Duodenal mucosa (tissue), 2 donors: ENCODE measurements at regions not wholly inside any gene's neighbourhood (a gene's known extent, or its start where the extent isn't known, plus 50 kb on each side); places are given as distances from the start of the nearest gene placed in this dataset.

Experiments used
- H3K27ac ChIP-seq: one replicate; pipeline ENCODE4 v1.7.0; 2013; ENCODE audit warnings: low read depth, low read length
- H3K27me3 ChIP-seq, 2 donors: one replicate each; pipeline ENCODE4 v1.7.0; 2013; ENCODE audit warnings: low read length in 2 of 2, control low read depth in 1 of 2; ENCODE audit not compliant: insufficient read depth in 2 of 2, control insufficient read depth in 1 of 2
- H3K36me3 ChIP-seq, 2 donors: one replicate each; pipeline ENCODE4 v1.7.0; 2013; ENCODE audit warnings: low read length in 2 of 2, control low read depth in 1 of 2; ENCODE audit not compliant: insufficient read depth in 2 of 2, control insufficient read depth in 1 of 2
- H3K4me1 ChIP-seq, 2 donors: one replicate each; pipeline ENCODE4 v1.7.0; 2013; ENCODE audit warnings: low read length in 2 of 2, control low read depth in 1 of 2; ENCODE audit not compliant: insufficient read depth in 2 of 2, control insufficient read depth in 1 of 2
- H3K4me3 ChIP-seq, 2 donors: one replicate each; pipeline ENCODE4 v1.7.0; 2013; ENCODE audit warnings: low read length in 2 of 2, low read depth in 1 of 2
- H3K9ac ChIP-seq, 2 donors: one replicate each; pipeline ENCODE4 v1.7.0; 2013; ENCODE audit warnings: low read length in 2 of 2, low read depth in 1 of 2
- H3K9me3 ChIP-seq, 2 donors: one replicate each; pipeline ENCODE4 v1.7.0; 2013; ENCODE audit warnings: low read length in 2 of 2, control low read depth in 1 of 2; ENCODE audit not compliant: control insufficient read depth in 1 of 2

GRCh38 chr16:51658531-51658930 lies 507.5 kb upstream of the SALL1 start:
- Histone ChIP-seq H3K27ac (no peak overlapping the region), H3K4me1 (no peaks in the 10 kb centered on the region), H3K4me3 (no peak overlapping the region), H3K9me3 (no peaks in the 10 kb centered on the region), H3K27me3 (no peaks in the 10 kb centered on the region), H3K9ac (no peak overlapping the region), H3K36me3 (no peaks in the 10 kb centered on the region)

- no peaks in the 10 kb centered on the region for H3K9me3 ChIP-seq
- no peaks in the 10 kb centered on the region for H3K27me3 ChIP-seq
- no peaks in the 10 kb centered on the region for H3K4me1 ChIP-seq
- H3K36me3 ChIP-seq, result no peaks in the 10 kb centered on the region
- no peak overlapping the region for H3K4me3 ChIP-seq
- H3K27ac ChIP-seq, result no peak overlapping the region
- no peak overlapping the region for H3K9ac ChIP-seq
Measured at GRCh38 chr16:51657848-51658247, 506.8 kb upstream of the SALL1 start.

- H3K4me3 ChIP-seq, result no peak overlapping the region
- H3K4me1 ChIP-seq, result no peaks in the 10 kb centered on the region
- no peak overlapping the region for H3K27ac ChIP-seq
- H3K9me3 ChIP-seq, result no peaks in the 10 kb centered on the region
- no peak overlapping the region for H3K9ac ChIP-seq
- no peaks in the 10 kb centered on the region for H3K36me3 ChIP-seq
- no peaks in the 10 kb centered on the region for H3K27me3 ChIP-seq
Measured at GRCh38 chr16:51655249-51655648, 504.2 kb upstream of the SALL1 start.

- no peaks in the 10 kb centered on the region for H3K27me3 ChIP-seq
- no peak overlapping the region for H3K4me3 ChIP-seq
- H3K27ac ChIP-seq, result no peak overlapping the region
- no peaks in the 10 kb centered on the region for H3K4me1 ChIP-seq
- peaks cover 0 to 2% of the 10 kb centered on the region in 2 donors for H3K9me3 ChIP-seq
- no peak overlapping the region for H3K9ac ChIP-seq
- no peaks in the 10 kb centered on the region for H3K36me3 ChIP-seq
Measured at GRCh38 chr16:51651061-51651466, 500.0 kb upstream of the SALL1 start.

- Histone ChIP-seq H3K9ac (no peak overlapping the region), H3K4me3 (no peak overlapping the region), H3K4me1 (no peaks in the 10 kb centered on the region), H3K36me3 (no peaks in the 10 kb centered on the region), H3K27me3 (no peaks in the 10 kb centered on the region), H3K9me3 (peaks cover 0 to 2% of the 10 kb centered on the region in 2 donors), H3K27ac (no peak overlapping the region)
Measured at GRCh38 chr16:51649631-51650030, 498.6 kb upstream of the SALL1 start.

- Histone ChIP-seq H3K4me1 (no peaks in the 10 kb centered on the region), H3K27ac (no peak overlapping the region), H3K27me3 (no peaks in the 10 kb centered on the region), H3K4me3 (no peak overlapping the region), H3K9ac (no peak overlapping the region), H3K9me3 (peaks cover 0 to 2% of the 10 kb centered on the region in 2 donors), H3K36me3 (no peaks in the 10 kb centered on the region)
Measured at GRCh38 chr16:51648526-51648925, 497.5 kb upstream of the SALL1 start.

GRCh38 chr16:51641191-51641765 lies 490.2 kb upstream of the SALL1 start:
- Histone ChIP-seq H3K9ac (no peak overlapping the region), H3K36me3 (no peaks in the 10 kb centered on the region), H3K4me1 (no peaks in the 10 kb centered on the region), H3K9me3 (no peaks in the 10 kb centered on the region), H3K27ac (no peak overlapping the region), H3K4me3 (no peak overlapping the region), H3K27me3 (no peaks in the 10 kb centered on the region)

GRCh38 chr16:51640196-51640595 lies 489.1 kb upstream of the SALL1 start:
- Histone ChIP-seq H3K27me3 (no peaks in the 10 kb centered on the region), H3K9ac (no peak overlapping the region), H3K4me1 (no peaks in the 10 kb centered on the region), H3K36me3 (no peaks in the 10 kb centered on the region), H3K27ac (no peak overlapping the region), H3K9me3 (no peaks in the 10 kb centered on the region), H3K4me3 (no peak overlapping the region)

- no peaks in the 10 kb centered on the region for H3K4me1 ChIP-seq
- no peak overlapping the region for H3K9ac ChIP-seq
- no peaks in the 10 kb centered on the region for H3K9me3 ChIP-seq
- no peaks in the 10 kb centered on the region for H3K27me3 ChIP-seq
- no peak overlapping the region for H3K27ac ChIP-seq
- H3K36me3 ChIP-seq, result no peaks in the 10 kb centered on the region
- H3K4me3 ChIP-seq, result no peak overlapping the region
Measured at GRCh38 chr16:51638339-51639135, 487.5 kb upstream of the SALL1 start.

- H3K27me3 ChIP-seq, result no peaks in the 10 kb centered on the region
- no peak overlapping the region for H3K9ac ChIP-seq
- no peak overlapping the region for H3K27ac ChIP-seq
- no peaks in the 10 kb centered on the region for H3K9me3 ChIP-seq
- no peak overlapping the region for H3K4me3 ChIP-seq
- no peaks in the 10 kb centered on the region for H3K4me1 ChIP-seq
- H3K36me3 ChIP-seq, result no peaks in the 10 kb centered on the region
Measured at GRCh38 chr16:51637770-51638094, 486.7 kb upstream of the SALL1 start.
